ENCODE measurements at regions not wholly inside any gene's neighbourhood (a gene's known extent, or its start where the extent isn't known, plus 50 kb on each side); places are given as distances from the start of the nearest gene placed in this dataset.

DNA sequence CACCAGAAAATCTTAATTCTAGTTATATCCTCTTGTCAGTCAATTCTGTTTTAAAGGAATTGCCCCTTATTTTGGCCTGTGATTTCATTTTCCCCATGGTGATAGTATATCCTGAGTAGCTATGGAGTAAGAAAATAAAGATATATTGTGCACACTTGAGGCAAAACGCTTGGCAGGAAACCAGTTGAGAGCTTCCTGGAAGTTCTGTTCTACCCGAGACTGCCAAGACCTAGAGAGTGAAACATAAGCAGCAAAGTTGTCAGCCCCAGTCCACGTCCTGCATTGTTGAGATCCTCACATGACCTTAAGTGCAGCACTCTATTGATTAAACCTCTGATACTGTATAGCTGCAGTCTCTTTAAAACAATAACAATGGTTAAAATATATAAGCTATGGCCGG, 235.2 kb downstream of the CDC14C start:
- TF ChIP-seq, protein P1, sequence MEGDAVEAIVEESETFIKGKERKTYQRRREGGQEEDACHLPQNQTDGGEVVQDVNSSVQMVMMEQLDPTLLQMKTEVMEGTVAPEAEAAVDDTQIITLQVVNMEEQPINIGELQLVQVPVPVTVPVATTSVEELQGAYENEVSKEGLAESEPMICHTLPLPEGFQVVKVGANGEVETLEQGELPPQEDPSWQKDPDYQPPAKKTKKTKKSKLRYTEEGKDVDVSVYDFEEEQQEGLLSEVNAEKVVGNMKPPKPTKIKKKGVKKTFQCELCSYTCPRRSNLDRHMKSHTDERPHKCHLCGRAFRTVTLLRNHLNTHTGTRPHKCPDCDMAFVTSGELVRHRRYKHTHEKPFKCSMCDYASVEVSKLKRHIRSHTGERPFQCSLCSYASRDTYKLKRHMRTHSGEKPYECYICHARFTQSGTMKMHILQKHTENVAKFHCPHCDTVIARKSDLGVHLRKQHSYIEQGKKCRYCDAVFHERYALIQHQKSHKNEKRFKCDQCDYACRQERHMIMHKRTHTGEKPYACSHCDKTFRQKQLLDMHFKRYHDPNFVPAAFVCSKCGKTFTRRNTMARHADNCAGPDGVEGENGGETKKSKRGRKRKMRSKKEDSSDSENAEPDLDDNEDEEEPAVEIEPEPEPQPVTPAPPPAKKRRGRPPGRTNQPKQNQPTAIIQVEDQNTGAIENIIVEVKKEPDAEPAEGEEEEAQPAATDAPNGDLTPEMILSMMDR (IDR thresholded peaks at IDR 0.05; ENCODE audit: low read depth, low read length, missing input control) = no peak
- TF ChIP-seq, protein P2, sequence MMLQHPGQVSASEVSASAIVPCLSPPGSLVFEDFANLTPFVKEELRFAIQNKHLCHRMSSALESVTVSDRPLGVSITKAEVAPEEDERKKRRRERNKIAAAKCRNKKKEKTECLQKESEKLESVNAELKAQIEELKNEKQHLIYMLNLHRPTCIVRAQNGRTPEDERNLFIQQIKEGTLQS (IDR thresholded peaks at IDR 0.05) = no peak
- TF ChIP-seq RAD21 (IDR thresholded peaks at IDR 0.05) = no peak

Data from liver (tissue), 3 donors.